MV-4-11 (cell line): ENCODE measurements at regions not wholly inside any gene's neighbourhood (a gene's known extent, or its start where the extent isn't known, plus 50 kb on each side); places are given as distances from the start of the nearest gene placed in this dataset.

Experiments used
- DNase-seq: peaks from one replicate; lab custom pipeline; 2025; lab: John Stamatoyannopoulos, UW

- DNase-seq = no peak
Observed at GRCh38 chr12:13503094-13503835, 306.7 kb downstream of the EMP1 start.

GRCh38 chr12:13499008-13499407 lies 302.5 kb downstream of the EMP1 start:
- DNase-seq = no peak

- no peak for DNase-seq
Observed at GRCh38 chr12:13496111-13496510, 299.6 kb downstream of the EMP1 start.

GRCh38 chr12:13489246-13489645 lies 292.7 kb downstream of the EMP1 start:
- no peak for DNase-seq

- no peak for DNase-seq
Observed at GRCh38 chr12:13487326-13487725, 290.8 kb downstream of the EMP1 start.

GRCh38 chr12:13486794-13487193 lies 290.3 kb downstream of the EMP1 start:
- no peak for DNase-seq

GRCh38 chr12:13478650-13479181 lies 282.2 kb downstream of the EMP1 start:
- DNase-seq = no peak

GRCh38 chr12:13474381-13474780 lies 277.9 kb downstream of the EMP1 start:
- no peak for DNase-seq

- peak; percentile 15 for DNase-seq
Observed at GRCh38 chr12:13472690-13473089, 276.2 kb downstream of the EMP1 start.

- DNase-seq = no peak
Observed at GRCh38 chr12:13471471-13471870, 274.9 kb downstream of the EMP1 start.

- DNase-seq = peak; percentile 8
Observed at GRCh38 chr12:13465635-13466034, 269.1 kb downstream of the EMP1 start.

GRCh38 chr12:13463189-13463588 lies 266.7 kb downstream of the EMP1 start:
- DNase-seq = no peak

- DNase-seq = no peak
Observed at GRCh38 chr12:13462450-13462849, 265.9 kb downstream of the EMP1 start.

- DNase-seq = no peak
Observed at GRCh38 chr12:13455778-13456144, 259.2 kb downstream of the EMP1 start.

GRCh38 chr12:13454991-13455777 lies 258.7 kb downstream of the EMP1 start:
- DNase-seq = no peak

- no peak for DNase-seq
Observed at GRCh38 chr12:13452955-13453570, 256.5 kb downstream of the EMP1 start.

- no peak for DNase-seq
Observed at GRCh38 chr12:13451776-13452175, 255.2 kb downstream of the EMP1 start.

- DNase-seq = no peak
Observed at GRCh38 chr12:13450231-13451080, 253.9 kb downstream of the EMP1 start.

GRCh38 chr12:13444076-13444475 lies 247.6 kb downstream of the EMP1 start:
- DNase-seq = peak; percentile 62

- DNase-seq = no peak
Observed at GRCh38 chr12:13443498-13443897, 247.0 kb downstream of the EMP1 start.

- no peak for DNase-seq
Observed at GRCh38 chr12:13443028-13443427, 246.5 kb downstream of the EMP1 start.

GRCh38 chr12:13442457-13442856 lies 245.9 kb downstream of the EMP1 start:
- no peak for DNase-seq
